Neural cell (in vitro differentiated cells): ENCODE measurements at regions not wholly inside any gene's neighbourhood (a gene's known extent, or its start where the extent isn't known, plus 50 kb on each side); places are given as distances from the start of the nearest gene placed in this dataset.

Experiments used
- EP300 ChIP-seq: fragments of 450-650 bp; conservative IDR thresholded peaks from 2 replicates; pipeline ENCODE4 v1.6.1; 2014; ENCODE audit warnings: antibody characterized with exemption, mild to moderate bottlenecking, moderate library complexity; ENCODE audit not compliant: poor library complexity, severe bottlenecking
- RAD21 ChIP-seq: fragments of 450-650 bp; conservative IDR thresholded peaks from 2 replicates; pipeline ENCODE4 v1.6.1; 2014; ENCODE audit warnings: antibody characterized with exemption, mild to moderate bottlenecking, moderate library complexity
- TF ChIP-seq, protein P1 (sequence below): fragments of 450-650 bp; IDR thresholded peaks from 2 replicates; pipeline ENCODE4 v1.5.1; 2014; ENCODE audit warnings: antibody characterized with exemption, mild to moderate bottlenecking, moderate library complexity; ENCODE audit not compliant: poor library complexity, severe bottlenecking

DNA sequence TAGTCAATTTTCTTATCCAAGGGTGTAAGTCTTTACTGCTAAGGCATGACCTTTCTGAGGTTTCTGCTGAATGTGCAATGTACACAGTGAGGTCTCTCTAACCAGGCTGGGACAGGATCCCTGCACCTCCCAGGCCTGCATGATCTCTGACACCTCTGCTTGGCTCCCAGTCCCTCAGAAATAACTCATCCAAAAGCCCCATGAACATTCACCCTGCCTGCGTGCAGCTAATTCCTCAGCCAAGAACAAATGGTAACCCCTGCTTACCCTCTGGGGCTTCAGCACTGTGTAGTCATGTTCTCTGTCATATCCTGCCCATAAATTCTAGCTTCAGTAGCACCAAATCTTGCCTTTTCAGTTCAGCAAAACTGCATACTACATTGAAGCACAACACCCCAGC, 1146.3 kb upstream of the MIR17HG start:
- TF ChIP-seq, protein P1, sequence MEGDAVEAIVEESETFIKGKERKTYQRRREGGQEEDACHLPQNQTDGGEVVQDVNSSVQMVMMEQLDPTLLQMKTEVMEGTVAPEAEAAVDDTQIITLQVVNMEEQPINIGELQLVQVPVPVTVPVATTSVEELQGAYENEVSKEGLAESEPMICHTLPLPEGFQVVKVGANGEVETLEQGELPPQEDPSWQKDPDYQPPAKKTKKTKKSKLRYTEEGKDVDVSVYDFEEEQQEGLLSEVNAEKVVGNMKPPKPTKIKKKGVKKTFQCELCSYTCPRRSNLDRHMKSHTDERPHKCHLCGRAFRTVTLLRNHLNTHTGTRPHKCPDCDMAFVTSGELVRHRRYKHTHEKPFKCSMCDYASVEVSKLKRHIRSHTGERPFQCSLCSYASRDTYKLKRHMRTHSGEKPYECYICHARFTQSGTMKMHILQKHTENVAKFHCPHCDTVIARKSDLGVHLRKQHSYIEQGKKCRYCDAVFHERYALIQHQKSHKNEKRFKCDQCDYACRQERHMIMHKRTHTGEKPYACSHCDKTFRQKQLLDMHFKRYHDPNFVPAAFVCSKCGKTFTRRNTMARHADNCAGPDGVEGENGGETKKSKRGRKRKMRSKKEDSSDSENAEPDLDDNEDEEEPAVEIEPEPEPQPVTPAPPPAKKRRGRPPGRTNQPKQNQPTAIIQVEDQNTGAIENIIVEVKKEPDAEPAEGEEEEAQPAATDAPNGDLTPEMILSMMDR, result no peak
- no peak for TF ChIP-seq EP300
- TF ChIP-seq RAD21, result no peak
